ENCODE measurements at regions not wholly inside any gene's neighbourhood (a gene's known extent, or its start where the extent isn't known, plus 50 kb on each side); places are given as distances from the start of the nearest gene placed in this dataset.
"Not testable (repeated sequence)": the region's sequence is repeated elsewhere in the genome, so short reads cannot be mapped to it uniquely, and the experiment has no call there.

DNA sequence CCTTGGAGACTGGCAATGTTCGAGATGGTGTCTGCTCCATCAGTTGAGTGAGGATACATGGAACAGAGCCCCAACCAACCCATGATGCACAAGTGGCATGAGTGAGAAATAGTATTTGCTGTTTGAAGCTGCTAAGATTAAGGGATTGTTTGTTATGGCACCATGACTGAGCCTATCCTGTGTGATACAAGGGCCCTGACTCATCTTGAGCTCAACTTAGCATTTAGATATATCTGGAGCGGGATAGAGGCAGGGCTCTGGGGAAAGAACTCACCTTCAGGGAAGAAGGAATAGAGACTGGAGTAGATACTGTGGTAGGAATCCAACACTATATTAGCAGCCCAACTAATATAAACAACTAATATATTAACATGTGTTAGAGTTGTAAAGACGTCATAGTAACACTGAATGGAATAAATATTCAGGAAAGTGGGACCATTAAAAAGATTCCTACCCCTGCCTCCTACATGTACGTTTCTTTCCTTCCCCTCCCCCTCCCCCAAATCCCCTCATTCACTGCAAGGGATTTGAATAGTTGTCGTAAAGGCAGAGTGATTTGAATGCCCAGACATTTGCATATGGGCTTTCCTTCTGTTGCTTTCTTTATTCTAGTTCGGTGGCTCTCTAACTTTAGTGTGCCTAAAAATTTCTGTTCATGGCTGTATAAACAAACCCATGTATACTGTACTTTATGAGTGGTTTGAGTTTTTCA lies 106.6 kb upstream of the POU3F1 start:
- DNase-seq = no peak

GRCh38 chr1:38152351-38153065 lies 105.9 kb upstream of the POU3F1 start:
- no peak for DNase-seq

GRCh38 chr1:38151399-38151798 lies 104.8 kb upstream of the POU3F1 start:
- DNase-seq = no peak

- not testable (repeated sequence) for DNase-seq
Measured at GRCh38 chr1:38146079-38146478, 99.5 kb upstream of the POU3F1 start.

GRCh38 chr1:38142606-38143005 lies 96.0 kb upstream of the POU3F1 start:
- DNase-seq = no peak

- no peak for DNase-seq
Measured at GRCh38 chr1:38141483-38141882, 94.9 kb upstream of the POU3F1 start.

GRCh38 chr1:38139738-38140487 lies 93.3 kb upstream of the POU3F1 start:
- DNase-seq = no peak

DNA sequence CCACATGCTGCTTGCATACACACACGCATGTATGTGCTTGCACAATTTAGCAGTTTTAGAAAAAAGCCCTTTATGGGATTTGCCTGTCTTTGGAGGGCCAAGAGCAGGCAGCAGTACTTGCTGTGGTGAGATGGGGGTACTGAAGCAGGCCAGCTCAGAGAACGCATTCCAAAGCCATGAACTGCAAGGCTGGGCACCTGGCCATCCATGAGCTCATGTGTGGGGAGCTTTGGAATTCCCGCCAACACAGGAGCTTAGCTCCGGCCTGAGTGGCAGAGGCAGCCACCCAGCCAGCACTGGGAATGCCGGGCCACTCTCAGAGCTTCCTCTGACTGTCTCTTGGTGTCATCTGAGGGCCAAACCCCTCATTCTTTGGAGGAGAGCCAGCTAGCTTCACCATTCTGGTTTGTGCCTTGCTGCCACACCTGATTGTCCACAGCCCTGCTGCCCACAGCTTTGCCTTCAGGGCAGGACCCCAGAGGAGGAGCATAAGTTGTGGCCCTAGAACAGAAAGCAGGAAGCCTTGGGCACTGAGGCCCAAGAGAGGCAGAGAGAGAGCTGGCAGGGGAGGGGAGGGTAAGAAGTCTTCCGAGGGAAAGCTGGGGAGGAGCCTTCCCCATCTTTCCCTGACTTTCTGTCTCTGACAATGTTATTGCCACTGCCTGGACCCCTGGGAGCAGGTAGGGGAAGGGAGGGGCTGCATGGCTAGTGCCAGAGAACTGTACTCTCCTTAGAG lies 92.1 kb upstream of the POU3F1 start:
- no peak for DNase-seq

DNA sequence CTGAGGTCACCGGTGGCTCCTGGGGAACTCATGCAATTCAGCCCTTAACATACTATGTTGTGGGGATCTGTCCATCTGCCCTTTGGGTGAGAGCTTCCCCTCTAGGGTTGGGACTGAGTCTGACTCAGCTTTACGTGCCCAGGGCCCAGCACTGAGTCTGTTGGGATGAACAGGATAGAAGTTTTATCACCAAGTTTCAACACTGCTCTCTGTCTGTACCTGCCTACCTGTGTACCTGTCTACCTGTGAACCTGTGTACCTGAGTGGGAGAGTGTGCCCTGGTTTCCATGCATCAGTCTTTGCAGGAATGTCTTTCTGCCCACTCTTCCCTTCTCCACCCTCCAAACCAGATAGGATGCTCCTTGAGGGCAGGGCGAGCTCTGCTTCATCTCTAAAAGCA lies 90.6 kb upstream of the POU3F1 start:
- no peak for DNase-seq

GRCh38 chr1:38135625-38136414 lies 89.2 kb upstream of the POU3F1 start:
- DNase-seq = no peak

DNA sequence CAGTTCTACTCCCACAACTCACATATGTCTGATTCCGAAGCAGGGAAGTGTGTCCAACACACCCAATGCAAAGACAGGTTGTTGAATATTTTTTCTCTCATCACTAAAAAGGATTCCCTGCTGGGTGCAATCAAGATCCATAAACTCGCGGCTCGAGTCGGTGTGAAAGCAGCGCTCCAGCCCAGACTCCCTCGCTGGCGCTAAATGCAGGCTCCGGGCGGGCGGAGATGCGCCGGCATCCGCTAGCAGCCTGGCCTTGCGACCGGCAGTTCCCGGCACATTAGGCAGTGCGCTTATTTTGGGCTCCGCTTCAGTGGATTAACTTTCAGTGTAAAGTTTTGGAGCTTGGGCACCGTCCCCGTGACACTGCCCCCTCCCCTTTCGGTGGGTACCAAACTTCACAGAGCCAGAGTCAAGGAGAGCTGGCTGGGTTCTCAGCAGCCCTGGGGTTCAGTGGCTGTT lies 87.7 kb upstream of the POU3F1 start:
- DNase-seq = no peak

DNA sequence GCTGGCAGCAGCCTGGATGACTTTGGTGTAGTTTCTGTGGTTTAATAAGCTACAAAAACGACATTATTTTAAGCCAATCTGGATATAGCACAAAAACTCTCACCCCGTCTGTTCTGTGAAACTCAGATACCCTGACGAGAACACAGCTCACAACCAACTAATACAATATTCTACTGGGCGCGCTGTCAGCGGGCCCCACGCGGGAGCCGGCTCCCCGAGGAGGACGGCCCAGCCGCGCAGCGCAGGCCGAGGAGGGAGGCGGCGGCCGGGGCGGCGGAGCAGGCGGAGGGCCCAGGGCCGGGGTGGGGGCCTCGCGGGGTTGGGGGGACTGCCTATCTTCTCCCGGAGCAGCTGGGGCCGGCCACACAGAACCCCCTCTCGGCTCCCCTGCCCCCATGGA lies 87.2 kb upstream of the POU3F1 start:
- no peak for DNase-seq

GRCh38 chr1:38133304-38133703 lies 86.7 kb upstream of the POU3F1 start:
- DNase-seq = no peak

- DNase-seq = no peak
Measured at GRCh38 chr1:38132681-38133080, 86.1 kb upstream of the POU3F1 start.

GRCh38 chr1:38131024-38131585 lies 84.5 kb upstream of the POU3F1 start:
- DNase-seq = no peak

GRCh38 chr1:38129971-38130370 lies 83.4 kb upstream of the POU3F1 start:
- no peak for DNase-seq

- DNase-seq = no peak
Measured at GRCh38 chr1:38129473-38129872, 82.9 kb upstream of the POU3F1 start.

GRCh38 chr1:38128926-38129453 lies 82.4 kb upstream of the POU3F1 start:
- DNase-seq = no peak

- DNase-seq = no peak
Measured at GRCh38 chr1:38128511-38128910, 81.9 kb upstream of the POU3F1 start.

DNA sequence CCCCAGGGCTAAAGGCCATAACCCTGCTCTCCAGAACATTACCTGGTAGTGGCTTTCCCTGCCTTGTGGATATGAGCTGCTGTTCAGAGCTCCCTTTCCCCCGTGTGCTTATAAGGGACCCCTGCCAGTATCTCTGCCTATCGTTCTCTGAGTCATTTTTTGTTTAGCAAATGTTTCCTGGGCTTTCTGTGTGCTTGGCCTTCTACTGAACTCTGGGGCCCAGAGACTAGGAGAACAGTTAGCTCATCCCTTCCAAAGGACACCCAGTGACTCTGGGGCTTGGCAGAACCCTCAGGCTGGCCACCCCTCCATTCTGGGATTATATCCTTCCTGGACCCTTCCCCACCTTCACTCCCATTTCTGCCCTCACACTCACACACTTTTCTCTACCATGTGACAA lies 80.8 kb upstream of the POU3F1 start:
- no peak for DNase-seq

- no peak for DNase-seq
Measured at GRCh38 chr1:38126970-38127369, 80.4 kb upstream of the POU3F1 start.
